HCT116 (cell line): ENCODE measurements at regions not wholly inside any gene's neighbourhood (a gene's known extent, or its start where the extent isn't known, plus 50 kb on each side); places are given as distances from the start of the nearest gene placed in this dataset.

ENCODE experiments used
- CTCF ChIP-seq, 3 experiments: fragments of 200-600 bp in 1 of 3; sonication (generic) in 1 of 3; IDR thresholded peaks in 2 of 3; conservative IDR thresholded peaks in 1 of 3; 2 replicates each; pipeline ENCODE4 v1.5.1; 2012 to 2017; ENCODE audit warnings: low read depth in 2 of 3, low read length in 2 of 3, antibody characterized with exemption in 1 of 3, borderline replicate concordance in 1 of 3, control low read depth in 1 of 3, mild to moderate bottlenecking in 1 of 3, mixed read lengths in 1 of 3, mixed run types in 1 of 3, moderate library complexity in 1 of 3; ENCODE audit not compliant: insufficient read depth in 1 of 3
- EGR1 ChIP-seq: IDR thresholded peaks from 2 replicates; pipeline ENCODE4 v1.6.1; 2012; ENCODE audit warnings: low read depth
- POLR2A ChIP-seq: IDR thresholded peaks from 2 replicates; pipeline ENCODE4 v1.7.0; 2011; ENCODE audit warnings: borderline replicate concordance; ENCODE audit not compliant: insufficient read depth, insufficient read length; ENCODE audit errors: extremely low read depth

GRCh38 chr3:59311231-59311630, 261.4 kb upstream of the CFAP20DC start:
- TF ChIP-seq POLR2A (no peak), EGR1 (no peak), CTCF (IDR thresholded peaks at IDR 0.05 in 2 of 3, conservative IDR thresholded peaks at IDR 0.05 in 1 of 3; ENCODE audit: borderline replicate concordance in 1 of 3, insufficient read depth in 1 of 3, low read depth in 2 of 3, low read length in 2 of 3) (no peak)
